Bronchial epithelial cell (primary cell): ENCODE measurements at regions not wholly inside any gene's neighbourhood (a gene's known extent, or its start where the extent isn't known, plus 50 kb on each side); places are given as distances from the start of the nearest gene placed in this dataset.

Experiments used
- DNase-seq: peaks from one replicate; pipeline ENCODE4 v3.0.0-alpha.2; 2010; ENCODE audit warnings: low read depth
- FAIRE-seq: peaks from 2 replicates; lab custom pipeline; 2011; peaks lifted over from hg19 to GRCh38; lab: Jason Lieb, UNC
- H3K27me3 ChIP-seq: 2 replicates; pipeline ENCODE4 v1.5.1; 2011; ENCODE audit warnings: low read length; ENCODE audit not compliant: control insufficient read depth, insufficient read depth
- H3K36me3 ChIP-seq: 2 replicates; pipeline ENCODE4 v1.5.1; 2011; ENCODE audit warnings: low read length; ENCODE audit not compliant: control insufficient read depth, insufficient read depth
- H3K4me3 ChIP-seq: 2 replicates; pipeline ENCODE4 v1.5.1; 2011; ENCODE audit warnings: mild to moderate bottlenecking, low read depth, low read length, control low read depth
- TF ChIP-seq, protein P1 (sequence below): IDR thresholded peaks from 2 replicates; pipeline ENCODE4 v1.5.1; 2011; ENCODE audit warnings: mild to moderate bottlenecking, moderate library complexity, low read length, control low read depth, inconsistent platforms; ENCODE audit not compliant: insufficient read depth, severe bottlenecking

DNA sequence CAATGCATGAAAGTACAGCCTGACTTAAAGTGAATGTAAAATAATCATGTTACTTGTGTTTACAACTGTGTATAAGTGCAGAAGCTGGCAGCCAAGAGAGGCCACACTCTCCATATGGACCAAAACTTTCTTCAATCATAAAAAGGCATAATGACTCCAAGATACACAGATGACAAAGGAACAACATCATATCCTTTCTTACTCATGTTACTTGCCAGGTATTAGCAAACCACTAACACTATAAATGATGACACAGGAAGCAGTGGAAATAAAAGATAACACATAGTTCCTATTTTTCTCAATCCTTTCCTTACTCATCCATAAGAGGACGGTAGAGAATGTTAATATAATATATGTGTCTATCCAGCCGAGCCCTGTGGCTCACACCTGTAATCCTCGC, 400.0 kb upstream of the CDH2 start:
- TF ChIP-seq, protein P1, sequence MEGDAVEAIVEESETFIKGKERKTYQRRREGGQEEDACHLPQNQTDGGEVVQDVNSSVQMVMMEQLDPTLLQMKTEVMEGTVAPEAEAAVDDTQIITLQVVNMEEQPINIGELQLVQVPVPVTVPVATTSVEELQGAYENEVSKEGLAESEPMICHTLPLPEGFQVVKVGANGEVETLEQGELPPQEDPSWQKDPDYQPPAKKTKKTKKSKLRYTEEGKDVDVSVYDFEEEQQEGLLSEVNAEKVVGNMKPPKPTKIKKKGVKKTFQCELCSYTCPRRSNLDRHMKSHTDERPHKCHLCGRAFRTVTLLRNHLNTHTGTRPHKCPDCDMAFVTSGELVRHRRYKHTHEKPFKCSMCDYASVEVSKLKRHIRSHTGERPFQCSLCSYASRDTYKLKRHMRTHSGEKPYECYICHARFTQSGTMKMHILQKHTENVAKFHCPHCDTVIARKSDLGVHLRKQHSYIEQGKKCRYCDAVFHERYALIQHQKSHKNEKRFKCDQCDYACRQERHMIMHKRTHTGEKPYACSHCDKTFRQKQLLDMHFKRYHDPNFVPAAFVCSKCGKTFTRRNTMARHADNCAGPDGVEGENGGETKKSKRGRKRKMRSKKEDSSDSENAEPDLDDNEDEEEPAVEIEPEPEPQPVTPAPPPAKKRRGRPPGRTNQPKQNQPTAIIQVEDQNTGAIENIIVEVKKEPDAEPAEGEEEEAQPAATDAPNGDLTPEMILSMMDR, result no peak
- FAIRE-seq (no peak), DNase-seq (peak; percentile 17)
- H3K27me3 ChIP-seq, result no peaks in the 10 kb centered on the region
- H3K36me3 ChIP-seq, result no peaks in the 10 kb centered on the region
- H3K4me3 ChIP-seq, result no peak overlapping the region

DNA sequence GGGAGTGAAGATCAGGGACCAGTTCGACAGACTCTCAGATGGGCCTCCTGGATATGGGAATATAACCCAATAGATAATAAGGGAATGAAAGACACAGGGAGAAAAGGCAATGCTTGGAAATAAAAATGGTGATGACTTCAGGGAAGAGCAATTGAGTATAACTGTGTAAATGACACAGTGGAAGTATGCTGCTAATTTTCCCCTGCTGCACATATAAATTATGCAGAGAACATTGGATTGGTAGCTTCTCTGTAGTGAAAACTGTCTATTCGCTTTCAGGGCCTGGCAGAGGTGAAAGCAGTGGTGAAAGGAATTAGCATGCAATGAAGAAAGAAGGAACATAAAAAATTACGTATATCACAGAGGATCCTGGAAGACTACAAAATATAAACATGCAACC, 398.2 kb upstream of the CDH2 start:
- H3K36me3 ChIP-seq, result no peaks in the 10 kb centered on the region
- no peaks in the 10 kb centered on the region for H3K27me3 ChIP-seq
- FAIRE-seq, result no peak
- H3K4me3 ChIP-seq, result no peak overlapping the region
- no peak for DNase-seq
- TF ChIP-seq, protein P1, result no peak

DNA sequence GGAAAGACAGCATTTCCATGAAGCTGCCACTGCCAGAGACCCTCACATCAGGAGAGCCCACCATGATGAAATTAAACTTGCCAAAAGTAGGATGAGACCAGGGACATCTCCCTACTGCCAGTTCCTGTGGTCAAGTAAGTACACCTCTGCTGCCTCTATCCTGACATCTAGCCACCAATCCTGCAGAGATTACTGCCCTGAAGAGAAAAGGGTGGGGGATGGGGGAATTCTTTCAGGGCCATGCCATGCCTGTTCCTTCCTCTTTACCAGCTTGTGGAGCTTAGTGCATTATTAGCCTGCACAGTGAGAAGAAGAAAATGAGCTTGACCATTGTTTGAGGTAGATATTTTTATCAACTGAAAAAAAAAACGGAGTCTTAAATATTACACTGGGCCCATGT, 397.2 kb upstream of the CDH2 start:
- FAIRE-seq (no peak), DNase-seq (no peak)
- TF ChIP-seq, protein P1, result no peak
- H3K4me3 ChIP-seq, result no peak overlapping the region
- H3K36me3 ChIP-seq, result no peaks in the 10 kb centered on the region
- no peaks in the 10 kb centered on the region for H3K27me3 ChIP-seq

DNA sequence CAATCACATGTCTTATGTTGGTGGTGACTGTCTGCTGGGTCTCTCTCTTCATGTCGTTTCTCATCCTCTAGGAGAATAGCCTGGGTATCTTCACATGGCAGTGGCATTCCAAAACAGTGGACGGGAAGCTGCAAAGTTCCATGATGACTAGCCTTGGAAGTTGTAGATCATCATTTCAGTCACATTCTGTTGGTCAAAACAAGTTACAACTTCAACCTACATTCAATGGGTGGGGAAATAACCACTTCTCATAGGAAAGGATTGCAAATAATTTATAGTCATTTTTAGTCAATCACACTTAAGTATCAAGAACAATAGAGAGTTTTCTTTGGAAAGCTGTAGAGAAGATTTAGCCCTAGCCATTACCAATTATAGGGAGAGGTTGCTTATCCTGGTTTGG, 395.0 kb upstream of the CDH2 start:
- DNase-seq (peak; percentile 40), FAIRE-seq (no peak)
- Histone ChIP-seq H3K27me3 (no peaks in the 10 kb centered on the region), H3K36me3 (no peaks in the 10 kb centered on the region), H3K4me3 (no peak overlapping the region)
- TF ChIP-seq, protein P1, result no peak

DNA sequence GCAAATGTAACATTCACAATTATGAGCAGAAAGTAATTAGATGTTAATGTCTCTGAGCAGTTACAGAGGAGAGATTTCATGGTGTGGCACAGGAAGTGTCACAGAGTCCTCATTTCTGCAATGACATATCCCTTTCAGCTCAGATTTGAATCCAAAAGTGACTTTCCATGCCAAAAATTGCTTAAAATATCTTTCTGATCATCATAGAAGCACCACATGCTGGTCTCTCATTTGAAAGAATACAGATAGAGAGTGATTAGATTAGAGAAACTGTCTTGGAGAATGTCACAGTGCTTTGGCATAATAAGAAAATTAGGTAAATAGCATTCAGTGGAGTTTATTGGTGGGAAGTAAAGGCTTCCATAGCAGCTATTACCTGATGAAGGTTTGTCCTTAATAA, 383.4 kb upstream of the CDH2 start:
- no peaks in the 10 kb centered on the region for H3K27me3 ChIP-seq
- TF ChIP-seq, protein P1, result no peak
- H3K36me3 ChIP-seq, result no peaks in the 10 kb centered on the region
- DNase-seq (no peak), FAIRE-seq (no peak)
- H3K4me3 ChIP-seq, result no peak overlapping the region

DNA sequence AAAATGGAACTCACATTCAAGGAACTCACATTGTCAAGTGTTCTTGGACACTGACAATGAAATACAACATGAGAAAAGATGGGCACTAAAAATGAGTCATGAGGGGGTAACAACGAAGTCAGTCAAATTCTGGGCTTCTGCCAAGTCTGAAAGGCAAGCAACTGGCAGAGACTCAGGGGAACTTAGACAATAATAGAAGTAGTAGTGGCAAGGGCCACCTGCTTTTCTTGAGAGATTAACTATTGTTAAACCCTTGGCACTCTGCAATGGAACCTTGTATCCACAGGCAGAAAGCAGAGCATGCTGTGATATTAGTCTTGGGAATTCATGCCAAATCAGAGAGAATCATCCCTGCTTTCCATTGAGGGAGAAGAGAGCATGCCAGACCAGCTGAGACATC, 382.6 kb upstream of the CDH2 start:
- Histone ChIP-seq H3K36me3 (no peaks in the 10 kb centered on the region), H3K27me3 (no peaks in the 10 kb centered on the region), H3K4me3 (no peak overlapping the region)
- no peak for DNase-seq
- TF ChIP-seq, protein P1, result no peak
- no peak for FAIRE-seq
